DLD1 (cell line): ENCODE measurements at regions not wholly inside any gene's neighbourhood (a gene's known extent, or its start where the extent isn't known, plus 50 kb on each side); places are given as distances from the start of the nearest gene placed in this dataset.
"Not testable (repeated sequence)": the region's sequence is repeated elsewhere in the genome, so short reads cannot be mapped to it uniquely, and the experiment has no call there.

Experiments used
- in situ Hi-C: cut with HindIII; loops from 2 replicates; pipeline ENCODE4 v1.10.0; 2017; ENCODE audit warnings: low sequenced_read_pairs

GRCh38 chr6:81565071-81565470 lies 187.4 kb downstream of the TENT5A start:
- in situ Hi-C loops: no loop called here

- in situ Hi-C loops: no loop called here
These were observed 187.9 kb downstream of the TENT5A start for GRCh38 chr6:81564470-81565068.

GRCh38 chr6:81562169-81562568 lies 190.3 kb downstream of the TENT5A start:
- in situ Hi-C loops: no loop called here

GRCh38 chr6:81561731-81562130 lies 190.8 kb downstream of the TENT5A start:
- in situ Hi-C loops: no loop called here

GRCh38 chr6:81561071-81561564 lies 191.4 kb downstream of the TENT5A start:
- in situ Hi-C loops: no loop called here

- in situ Hi-C loops: no loop called here
These were observed 194.7 kb downstream of the TENT5A start for GRCh38 chr6:81557811-81558210.

- in situ Hi-C loops: no loop called here
These were observed 195.9 kb downstream of the TENT5A start for GRCh38 chr6:81556551-81556950.

GRCh38 chr6:81553216-81553615 lies 199.3 kb downstream of the TENT5A start:
- in situ Hi-C loops: no loop called here

- in situ Hi-C loops: no loop called here
These were observed 199.8 kb downstream of the TENT5A start for GRCh38 chr6:81552644-81553043.

- in situ Hi-C loops: no loop called here
These were observed 205.3 kb downstream of the TENT5A start for GRCh38 chr6:81547149-81547548.

GRCh38 chr6:81534934-81535465 lies 217.5 kb downstream of the TENT5A start:
- in situ Hi-C loops: no loop called here

- in situ Hi-C loops: no loop called here
These were observed 220.5 kb downstream of the TENT5A start for GRCh38 chr6:81531869-81532561.

- in situ Hi-C loops: no loop called here
These were observed 235.0 kb downstream of the TENT5A start for GRCh38 chr6:81517455-81517854.

- in situ Hi-C loops: no loop called here
These were observed 236.7 kb downstream of the TENT5A start for GRCh38 chr6:81515562-81516453.

GRCh38 chr6:81514195-81514594 lies 238.3 kb downstream of the TENT5A start:
- in situ Hi-C loops: not testable (repeated sequence)

- in situ Hi-C loops: no loop called here
These were observed 241.1 kb downstream of the TENT5A start for GRCh38 chr6:81511423-81511822.

- in situ Hi-C loops: no loop called here
These were observed 256.5 kb downstream of the TENT5A start for GRCh38 chr6:81495999-81496398.

GRCh38 chr6:81491454-81492101 lies 260.9 kb downstream of the TENT5A start:
- in situ Hi-C loops: no loop called here

- in situ Hi-C loops: loop anchor here (5.0 kb wide), 1 partner anchor 35 kb away; no protein-coding TSS in a partner anchor
These were observed 265.0 kb downstream of the TENT5A start for GRCh38 chr6:81487489-81487888.

- in situ Hi-C loops: loop anchor here (5.0 kb wide), 1 partner anchor 36 kb away; no protein-coding TSS in a partner anchor
These were observed 266.2 kb downstream of the TENT5A start for GRCh38 chr6:81486234-81486633.

- in situ Hi-C loops: loop anchor here (5.0 kb wide), 1 partner anchor 37 kb away; no protein-coding TSS in a partner anchor
These were observed 267.1 kb downstream of the TENT5A start for GRCh38 chr6:81485395-81485794.
